Thyroid gland (tissue), 4 donors: ENCODE measurements at regions not wholly inside any gene's neighbourhood (a gene's known extent, or its start where the extent isn't known, plus 50 kb on each side); places are given as distances from the start of the nearest gene placed in this dataset.

Experiments used
- CTCF ChIP-seq, 6 experiments: fragments of 200-600 bp in 3 of 6; fragments of 450-650 bp in 3 of 6; sonication (generic) in 3 of 6; IDR thresholded peaks; one replicate each; pipeline ENCODE4 v1.5.1; 2016 to 2019; ENCODE audit warnings: antibody characterized with exemption in 6 of 6, mild to moderate bottlenecking in 2 of 6, inconsistent platforms in 1 of 6, moderate library complexity in 1 of 6
- POLR2A ChIP-seq, 2 donors: fragments of 450-650 bp; IDR thresholded peaks; one replicate each; pipeline ENCODE4 v1.6.1; 2017; ENCODE audit warnings: antibody characterized with exemption in 2 of 2, mild to moderate bottlenecking in 2 of 2, moderate library complexity in 1 of 2

- TF ChIP-seq CTCF (IDR thresholded peaks at IDR 0.05): no peak
- no peak for TF ChIP-seq POLR2A (IDR thresholded peaks at IDR 0.05)
Observed at GRCh38 chr12:86521870-86522269, 265.7 kb upstream of the MGAT4C start.
